ES-I3 (cell line): ENCODE measurements at regions not wholly inside any gene's neighbourhood (a gene's known extent, or its start where the extent isn't known, plus 50 kb on each side); places are given as distances from the start of the nearest gene placed in this dataset.
"Not testable (repeated sequence)": the region's sequence is repeated elsewhere in the genome, so short reads cannot be mapped to it uniquely, and the experiment has no call there.

Experiments used
- H3K36me3 ChIP-seq: 2 replicates; pipeline ENCODE4 v1.6.1; 2013; ENCODE audit warnings: mild to moderate bottlenecking, low read length, control low read depth, moderate library complexity; ENCODE audit not compliant: insufficient read depth
- H3K4me1 ChIP-seq: 2 replicates; pipeline ENCODE4 v1.6.1; 2013; ENCODE audit warnings: mild to moderate bottlenecking, control low read depth, low read length; ENCODE audit not compliant: insufficient read depth
- H3K9ac ChIP-seq: 2 replicates; pipeline ENCODE4 v1.6.1; 2013; ENCODE audit warnings: low read depth, mild to moderate bottlenecking, low read length, moderate library complexity
- H3K9me3 ChIP-seq: 2 replicates; pipeline ENCODE4 v1.6.1; 2013; ENCODE audit warnings: mild to moderate bottlenecking, low read length, moderate library complexity; ENCODE audit not compliant: control insufficient read depth, insufficient read depth

DNA sequence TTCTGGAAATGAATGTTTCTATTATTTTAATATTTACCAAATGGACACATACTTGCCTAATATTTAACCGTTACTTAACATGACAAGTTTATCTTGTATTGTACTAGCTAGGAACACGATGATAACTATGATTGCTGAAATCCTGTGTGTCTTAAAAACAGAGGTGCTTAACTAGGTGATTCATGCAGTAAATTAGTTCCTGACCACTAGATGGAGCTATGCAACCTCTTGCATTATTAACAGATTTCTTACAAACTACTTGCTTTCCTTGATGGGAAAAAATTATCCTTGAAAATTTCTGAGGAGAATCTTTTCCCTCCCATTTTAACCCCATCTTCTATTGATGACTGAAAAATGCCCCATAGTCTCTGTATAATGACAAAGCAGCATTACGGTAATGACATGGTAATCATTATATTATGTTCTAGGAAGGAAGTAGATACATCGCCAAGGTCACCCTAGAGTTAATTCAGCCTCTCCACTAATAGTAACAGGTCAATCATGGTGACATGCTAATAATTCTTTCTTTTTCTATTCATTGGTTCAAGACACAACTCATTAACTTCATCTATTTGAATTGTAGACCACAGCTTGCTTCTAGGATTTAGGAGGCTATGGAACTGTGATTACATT, 844.2 kb downstream of the RAPGEF2 start:
- Histone ChIP-seq H3K9me3 (no peaks in the 10 kb centered on the region), H3K4me1 (peaks cover 16% of the 10 kb centered on the region; the same call in 1 of the 2 replicates), H3K36me3 (no peaks in the 10 kb centered on the region; the same call in 1 of the 2 replicates), H3K9ac (no peak overlapping the region)

GRCh38 chr4:159950707-159951106, 847.8 kb downstream of the RAPGEF2 start:
- peaks cover 16% of the 10 kb centered on the region; the same call in 1 of the 2 replicates for H3K4me1 ChIP-seq
- no peaks in the 10 kb centered on the region; the same call in none of the 2 replicates for H3K9me3 ChIP-seq
- H3K9ac ChIP-seq: no peak overlapping the region
- no peaks in the 10 kb centered on the region; the same call in 1 of the 2 replicates for H3K36me3 ChIP-seq

DNA sequence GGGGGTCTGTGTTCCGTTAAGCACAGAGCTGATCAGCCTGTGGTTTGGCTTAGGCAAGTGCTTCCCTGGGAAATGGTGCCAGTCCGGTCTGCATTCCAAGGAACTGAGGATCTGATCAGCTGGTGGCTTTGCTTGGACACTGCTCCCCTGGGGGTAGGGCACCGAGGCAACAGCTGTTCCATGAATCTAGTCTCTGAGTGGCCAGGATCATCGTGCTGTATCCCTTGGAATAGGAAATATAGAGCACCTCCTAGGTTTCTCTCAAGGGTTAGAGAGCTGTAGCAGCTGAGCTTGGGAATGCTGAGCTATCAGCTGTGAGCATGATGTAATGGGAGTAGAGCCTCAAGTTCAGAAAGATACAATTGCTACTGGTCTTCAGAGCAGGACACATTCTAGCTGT, 863.9 kb downstream of the RAPGEF2 start:
- 0 out of 2 replicates have a peak, but pooled peaks cover 4% of the 10 kb centered on the region for H3K4me1 ChIP-seq
- H3K9me3 ChIP-seq: no peaks in the 10 kb centered on the region
- no peak overlapping the region for H3K9ac ChIP-seq

DNA sequence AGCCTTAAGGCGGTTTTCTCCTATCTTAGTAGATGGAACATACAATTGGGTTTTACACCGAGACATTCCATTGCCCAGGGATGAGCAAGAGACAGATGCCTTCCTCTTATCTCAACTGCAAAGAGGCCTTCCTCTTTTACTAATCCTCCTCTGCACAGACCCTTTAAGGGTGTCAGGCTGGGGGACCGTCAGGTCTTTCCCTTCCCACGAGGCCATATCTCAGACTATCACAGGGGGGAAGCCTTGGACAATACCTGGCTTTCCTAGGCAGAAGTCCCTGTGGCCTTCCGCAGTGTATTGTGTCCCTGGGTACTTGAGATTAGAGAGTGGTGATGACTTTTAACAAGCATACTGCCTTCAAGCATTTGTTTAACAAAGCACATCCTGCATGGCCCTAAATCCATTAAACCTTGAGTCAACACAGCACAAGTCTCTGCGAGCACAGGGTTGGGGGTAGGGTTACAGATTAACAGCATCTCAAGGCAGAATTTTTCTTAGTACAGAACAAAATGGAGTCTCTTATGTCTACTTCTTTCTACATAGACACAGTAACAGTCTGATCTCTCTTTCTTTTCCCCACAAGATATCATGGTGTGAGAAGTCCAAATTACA, 874.1 kb downstream of the RAPGEF2 start:
- not testable (repeated sequence) for H3K4me1 ChIP-seq, H3K9ac ChIP-seq, H3K36me3 ChIP-seq, H3K9me3 ChIP-seq

More for the DNA sequence above, 863.9 kb downstream of the RAPGEF2 start:
- H3K36me3 ChIP-seq: no peaks in the 10 kb centered on the region

- Histone ChIP-seq H3K9ac (no peak overlapping the region), H3K4me1 (peaks cover 7% of the 10 kb centered on the region), H3K9me3 (peaks cover 5% of the 10 kb centered on the region), H3K36me3 (no peaks in the 10 kb centered on the region; the same call in 1 of the 2 replicates)
Observed at GRCh38 chr4:159977907-159978617, 875.2 kb downstream of the RAPGEF2 start.

GRCh38 chr4:159979351-159979750, 876.5 kb downstream of the RAPGEF2 start:
- Histone ChIP-seq H3K36me3 (no peaks in the 10 kb centered on the region), H3K9ac (no peak overlapping the region), H3K4me1 (peaks cover 9% of the 10 kb centered on the region), H3K9me3 (no peaks in the 10 kb centered on the region; the same call in 1 of the 2 replicates)

DNA sequence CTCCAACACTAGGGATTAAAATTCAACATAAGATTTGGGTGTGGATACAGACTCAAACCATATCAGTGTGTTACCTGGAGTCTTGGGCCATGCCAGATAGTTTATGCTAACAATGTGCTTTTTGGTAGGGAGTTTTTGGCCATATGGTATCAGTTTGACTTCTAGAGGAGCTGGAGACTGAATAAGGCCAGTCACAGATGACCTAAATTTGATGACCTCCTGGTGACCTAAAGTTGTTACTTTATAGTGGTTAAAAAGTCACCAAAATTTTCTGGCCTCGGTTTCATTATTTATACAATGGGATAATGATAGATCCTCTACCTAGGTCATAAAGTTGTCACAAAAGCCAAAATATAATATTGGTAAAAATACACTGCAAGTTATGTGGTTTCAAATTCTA, 877.1 kb downstream of the RAPGEF2 start:
- Histone ChIP-seq H3K9ac (no peak overlapping the region), H3K9me3 (no peaks in the 10 kb centered on the region; the same call in 1 of the 2 replicates), H3K36me3 (no peaks in the 10 kb centered on the region), H3K4me1 (peaks cover 14% of the 10 kb centered on the region)

DNA sequence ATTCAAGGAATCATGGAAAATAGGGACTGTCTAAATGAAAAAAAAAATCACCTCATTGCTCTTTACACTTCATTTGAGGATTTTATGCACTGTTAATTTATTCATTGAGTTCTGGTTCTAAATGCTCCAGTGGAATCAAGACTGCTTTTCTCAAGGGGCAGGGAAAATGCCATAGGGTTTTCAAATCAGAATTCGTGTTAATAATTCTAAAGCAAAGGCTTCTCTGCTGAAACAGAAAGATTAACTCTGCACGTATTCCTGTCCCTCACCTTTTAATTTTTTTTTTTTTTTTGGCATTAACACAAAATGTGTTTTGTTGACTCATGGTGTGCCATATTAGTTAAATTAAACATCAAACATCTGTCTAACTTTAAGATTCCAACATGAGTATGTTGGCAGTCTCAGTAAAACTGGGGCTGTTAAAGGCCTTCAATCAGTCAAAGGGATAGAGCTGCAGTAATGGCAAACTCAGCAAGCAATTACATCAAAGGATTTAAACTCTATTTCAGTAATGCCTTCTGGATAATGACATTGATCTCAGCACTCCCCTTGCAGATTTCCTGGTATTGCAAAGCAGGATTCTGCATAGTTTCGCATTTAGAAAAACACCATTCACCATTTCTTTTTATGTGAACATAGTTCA, 878.1 kb downstream of the RAPGEF2 start:
- no peaks in the 10 kb centered on the region; the same call in 1 of the 2 replicates for H3K36me3 ChIP-seq
- peaks cover 14% of the 10 kb centered on the region for H3K4me1 ChIP-seq
- no peaks in the 10 kb centered on the region; the same call in 1 of the 2 replicates for H3K9me3 ChIP-seq

GRCh38 chr4:159981469-159981856, 878.6 kb downstream of the RAPGEF2 start:
- no peaks in the 10 kb centered on the region; the same call in 1 of the 2 replicates for H3K9me3 ChIP-seq
- H3K9ac ChIP-seq: no peak overlapping the region
- no peaks in the 10 kb centered on the region; the same call in 1 of the 2 replicates for H3K36me3 ChIP-seq
- H3K4me1 ChIP-seq: peaks cover 13% of the 10 kb centered on the region

More for the DNA sequence above, 878.1 kb downstream of the RAPGEF2 start:
- H3K9ac ChIP-seq: no peak overlapping the region

- H3K9me3 ChIP-seq: no peaks in the 10 kb centered on the region; the same call in 1 of the 2 replicates
- H3K9ac ChIP-seq: no peak overlapping the region
- no peaks in the 10 kb centered on the region; the same call in 1 of the 2 replicates for H3K36me3 ChIP-seq
- H3K4me1 ChIP-seq: peaks cover 7% of the 10 kb centered on the region; the same call in 1 of the 2 replicates
Observed at GRCh38 chr4:159983082-159983481, 880.2 kb downstream of the RAPGEF2 start.

- Histone ChIP-seq H3K36me3 (no peaks in the 10 kb centered on the region), H3K9me3 (no peaks in the 10 kb centered on the region), H3K9ac (no peak overlapping the region), H3K4me1 (no peaks in the 10 kb centered on the region)
Observed at GRCh38 chr4:160009656-160010493, 907.0 kb downstream of the RAPGEF2 start.

GRCh38 chr4:160019936-160020335, 917.1 kb downstream of the RAPGEF2 start:
- no peak overlapping the region for H3K9ac ChIP-seq
- H3K4me1 ChIP-seq: peaks cover 6% of the 10 kb centered on the region; the same call in 1 of the 2 replicates
- no peaks in the 10 kb centered on the region for H3K9me3 ChIP-seq
- no peaks in the 10 kb centered on the region for H3K36me3 ChIP-seq

DNA sequence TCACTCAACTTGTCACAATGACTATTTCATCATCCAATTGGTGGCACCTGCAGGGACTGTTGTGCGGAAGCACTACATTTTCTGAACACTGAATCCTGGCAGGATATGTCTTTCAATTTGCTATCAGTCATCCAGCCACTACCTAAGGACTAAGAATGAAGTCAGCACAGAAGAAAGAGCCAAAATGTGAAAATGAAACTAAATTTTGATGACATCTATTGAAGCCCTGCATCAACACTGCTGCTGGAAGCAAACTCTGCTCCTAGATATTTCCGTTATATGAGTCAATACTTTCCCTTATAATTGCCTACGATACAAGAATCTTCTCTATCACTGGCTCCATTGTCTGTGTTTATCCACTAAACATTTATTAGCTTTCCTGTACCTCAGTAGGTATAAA, 917.9 kb downstream of the RAPGEF2 start:
- no peaks in the 10 kb centered on the region for H3K36me3 ChIP-seq
- H3K4me1 ChIP-seq: peaks cover 6% of the 10 kb centered on the region; the same call in 1 of the 2 replicates
- H3K9me3 ChIP-seq: no peaks in the 10 kb centered on the region
- no peak overlapping the region for H3K9ac ChIP-seq
